ENCODE measurements at regions not wholly inside any gene's neighbourhood (a gene's known extent, or its start where the extent isn't known, plus 50 kb on each side); places are given as distances from the start of the nearest gene placed in this dataset.

GRCh38 chr9:97803167-97804058, 49.6 kb upstream of the FOXE1 start:
- Histone ChIP-seq H3K36me3 (ENCODE audit: insufficient read depth, low read length) (no peaks in the 10 kb centered on the region), H3K27me3 (ENCODE audit: insufficient read depth, low read length, poor library complexity, severe bottlenecking) (no peaks in the 10 kb centered on the region), H3K9me2 (replicated peaks; ENCODE audit: low read depth, low read length) (no peaks in the 10 kb centered on the region), H3K4me3 (ENCODE audit: low read length, poor library complexity, severe bottlenecking) (peak overlapping the region; percentile 65), H3F3A (ENCODE audit: low read depth) (no peaks in the 10 kb centered on the region), H3K9ac (ENCODE audit: low read depth, low read length, poor library complexity, severe bottlenecking) (no peak overlapping the region), H4K20me1 (ENCODE audit: insufficient read depth, low read length, poor library complexity, severe bottlenecking) (no peaks in the 10 kb centered on the region), H3K79me2 (ENCODE audit: insufficient read depth, low read length) (no peaks in the 10 kb centered on the region), H3K4me2 (ENCODE audit: low read depth, low read length, poor library complexity, severe bottlenecking) (peak overlapping the region; percentile 59), H2AFZ (ENCODE audit: low read length) (peak overlapping the region; percentile 80; the same call in 1 of the 2 replicates), H3K9me3 (ENCODE audit: insufficient read depth, low read depth, low read length) (no peaks in the 10 kb centered on the region), H3K4me1 (ENCODE audit: insufficient read depth, low read length, poor library complexity, severe bottlenecking) (no peaks in the 10 kb centered on the region)
- TF ChIP-seq CTCF (conservative IDR thresholded peaks at IDR 0.05; ENCODE audit: low read length) = no peak
- no peak for TF ChIP-seq EZH2phosphoT487 (IDR thresholded peaks at IDR 0.05; ENCODE audit: borderline replicate concordance)
